KMS-11 (cell line): ENCODE measurements at regions not wholly inside any gene's neighbourhood (a gene's known extent, or its start where the extent isn't known, plus 50 kb on each side); places are given as distances from the start of the nearest gene placed in this dataset.

Source experiments
- H2AFZ ChIP-seq: fragments of 200-600 bp; sonication (generic); 2 replicates; pipeline ENCODE4 v1.6.1; 2016; ENCODE audit warnings: antibody characterized with exemption, mixed run types, low read depth
- H3K27ac ChIP-seq: fragments of 200-600 bp; sonication (generic); 2 replicates; pipeline ENCODE4 v1.6.1; 2016; ENCODE audit warnings: mild to moderate bottlenecking, mixed run types
- H3K27me3 ChIP-seq: fragments of 200-600 bp; sonication (generic); 2 replicates; pipeline ENCODE4 v1.6.1; 2017; ENCODE audit warnings: mild to moderate bottlenecking, low read depth, mixed run types, moderate library complexity; ENCODE audit not compliant: insufficient read depth
- H3K36me3 ChIP-seq: fragments of 200-600 bp; sonication (generic); 2 replicates; pipeline ENCODE4 v1.6.1; 2017; ENCODE audit warnings: mild to moderate bottlenecking, mixed run types; ENCODE audit not compliant: insufficient read depth
- H3K4me1 ChIP-seq: fragments of 200-600 bp; sonication (generic); 2 replicates; pipeline ENCODE4 v1.6.1; 2016; ENCODE audit warnings: mild to moderate bottlenecking, low read depth, mixed run types; ENCODE audit not compliant: poor library complexity, severe bottlenecking
- H3K4me2 ChIP-seq: fragments of 200-600 bp; sonication (generic); 2 replicates; pipeline ENCODE4 v1.7.0; 2016; ENCODE audit warnings: mild to moderate bottlenecking, mixed run types
- H3K4me3 ChIP-seq: fragments of 200-600 bp; sonication (generic); IDR thresholded peaks from 2 replicates; pipeline ENCODE4 v1.6.1; 2017; ENCODE audit warnings: low read depth, low read length, mixed read lengths; ENCODE audit not compliant: insufficient read depth
- H3K79me2 ChIP-seq: fragments of 200-600 bp; sonication (generic); 2 replicates; pipeline ENCODE4 v1.6.1; 2016; ENCODE audit warnings: low read depth, mixed run types; ENCODE audit not compliant: insufficient read depth
- H3K9ac ChIP-seq: fragments of 200-600 bp; sonication (generic); 2 replicates; pipeline ENCODE4 v1.6.1; 2016; ENCODE audit warnings: mild to moderate bottlenecking, mixed run types
- H4K20me1 ChIP-seq: fragments of 200-600 bp; sonication (generic); 2 replicates; pipeline ENCODE4 v1.6.1; 2016; ENCODE audit warnings: mild to moderate bottlenecking, mixed run types; ENCODE audit not compliant: insufficient read depth
- CTCF ChIP-seq: fragments of 200-600 bp; sonication (generic); conservative IDR thresholded peaks from 2 replicates; pipeline ENCODE4 v1.6.1; 2017; ENCODE audit warnings: low read depth, mild to moderate bottlenecking, antibody characterized with exemption, low read length, moderate library complexity, mixed read lengths

GRCh38 chrX:97843200-97843811 is 959.6 kb downstream of the RPA4 start:
- no peak for TF ChIP-seq CTCF
- no peak overlapping the region for H3K27ac ChIP-seq
- no peak overlapping the region for H3K4me3 ChIP-seq
- H3K4me2 ChIP-seq, result no peak overlapping the region
- no peaks in the 10 kb centered on the region for H3K27me3 ChIP-seq
- H2AFZ ChIP-seq, result no peak overlapping the region
- H3K9ac ChIP-seq, result no peak overlapping the region
- no peaks in the 10 kb centered on the region for H3K79me2 ChIP-seq
- H3K4me1 ChIP-seq, result no peaks in the 10 kb centered on the region
- no peaks in the 10 kb centered on the region for H3K36me3 ChIP-seq
- H4K20me1 ChIP-seq, result no peaks in the 10 kb centered on the region

- no peak overlapping the region for H3K4me3 ChIP-seq
- no peaks in the 10 kb centered on the region for H4K20me1 ChIP-seq
- H3K4me2 ChIP-seq, result no peak overlapping the region
- TF ChIP-seq CTCF, result no peak
- H3K36me3 ChIP-seq, result no peaks in the 10 kb centered on the region
- no peaks in the 10 kb centered on the region for H3K27me3 ChIP-seq
- no peak overlapping the region for H3K27ac ChIP-seq
- no peaks in the 10 kb centered on the region for H3K79me2 ChIP-seq
- no peak overlapping the region for H3K9ac ChIP-seq
- no peaks in the 10 kb centered on the region for H3K4me1 ChIP-seq
- H2AFZ ChIP-seq, result no peak overlapping the region
Observed at GRCh38 chrX:97844161-97844560, 960.5 kb downstream of the RPA4 start.

- no peaks in the 10 kb centered on the region for H3K79me2 ChIP-seq
Observed at GRCh38 chrX:97844943-97845342, 961.2 kb downstream of the RPA4 start.

GRCh38 chrX:97845451-97845850 is 961.7 kb downstream of the RPA4 start:
- H3K27me3 ChIP-seq, result no peaks in the 10 kb centered on the region
- H3K4me2 ChIP-seq, result no peak overlapping the region
- no peaks in the 10 kb centered on the region for H3K4me1 ChIP-seq
- H3K79me2 ChIP-seq, result no peaks in the 10 kb centered on the region
- H3K36me3 ChIP-seq, result no peaks in the 10 kb centered on the region
- TF ChIP-seq CTCF, result no peak
- H3K27ac ChIP-seq, result no peak overlapping the region
- no peaks in the 10 kb centered on the region for H4K20me1 ChIP-seq
- H3K9ac ChIP-seq, result no peak overlapping the region
- H2AFZ ChIP-seq, result no peak overlapping the region
- H3K4me3 ChIP-seq, result no peak overlapping the region

More at GRCh38 chrX:97844943-97845342, 961.2 kb downstream of the RPA4 start:
- H3K36me3 ChIP-seq, result no peaks in the 10 kb centered on the region
- H3K9ac ChIP-seq, result no peak overlapping the region
- no peak overlapping the region for H3K4me2 ChIP-seq
- no peak overlapping the region for H2AFZ ChIP-seq
- no peak overlapping the region for H3K27ac ChIP-seq
- H3K27me3 ChIP-seq, result no peaks in the 10 kb centered on the region
- no peaks in the 10 kb centered on the region for H3K4me1 ChIP-seq
- no peak overlapping the region for H3K4me3 ChIP-seq
- no peaks in the 10 kb centered on the region for H4K20me1 ChIP-seq
- TF ChIP-seq CTCF, result no peak
